H9 (cell line): ENCODE measurements at regions not wholly inside any gene's neighbourhood (a gene's known extent, or its start where the extent isn't known, plus 50 kb on each side); places are given as distances from the start of the nearest gene placed in this dataset.
"Not testable (repeated sequence)": the region's sequence is repeated elsewhere in the genome, so short reads cannot be mapped to it uniquely, and the experiment has no call there.

Experiments
- DNase-seq: peaks from one replicate; pipeline ENCODE4 v3.0.0-alpha.2; 2017
- H2AFZ ChIP-seq: one replicate; pipeline ENCODE4 v1.6.1; 2013; ENCODE audit warnings: mild to moderate bottlenecking, low read length, control low read depth, moderate library complexity
- H2AK5ac ChIP-seq: 2 replicates; pipeline ENCODE4 v1.6.1; 2013; ENCODE audit warnings: low read length, control low read depth, mixed read lengths; ENCODE audit not compliant: insufficient read length
- H2BK120ac ChIP-seq: one replicate; pipeline ENCODE4 v1.6.1; 2013; ENCODE audit warnings: low read depth, mild to moderate bottlenecking, low read length, control low read depth, inconsistent platforms; ENCODE audit not compliant: poor library complexity, severe bottlenecking
- H2BK12ac ChIP-seq: 2 replicates; pipeline ENCODE4 v1.6.1; 2013; ENCODE audit warnings: low read length, control low read depth, mixed read lengths, low read depth; ENCODE audit not compliant: insufficient read length
- H2BK15ac ChIP-seq: 2 replicates; pipeline ENCODE4 v1.6.1; 2013; ENCODE audit warnings: low read depth, low read length, control low read depth
- H2BK20ac ChIP-seq: one replicate; pipeline ENCODE4 v1.6.1; 2013; ENCODE audit warnings: low read depth, mild to moderate bottlenecking, low read length, control low read depth, inconsistent platforms; ENCODE audit not compliant: poor library complexity, severe bottlenecking
- H2BK5ac ChIP-seq: 2 replicates; pipeline ENCODE4 v1.6.1; 2013; ENCODE audit warnings: low read length, control low read depth, mixed read lengths; ENCODE audit not compliant: insufficient read length
- H3K14ac ChIP-seq: 2 replicates; pipeline ENCODE4 v1.6.1; 2013; ENCODE audit warnings: low read length, control low read depth; ENCODE audit not compliant: insufficient read depth
- H3K18ac ChIP-seq: 2 replicates; pipeline ENCODE4 v1.6.1; 2013; ENCODE audit warnings: low read depth, mild to moderate bottlenecking, mixed read lengths, low read length, control low read depth; ENCODE audit not compliant: insufficient read length
- H3K23ac ChIP-seq: 2 replicates; pipeline ENCODE4 v1.6.1; 2013; ENCODE audit warnings: low read length, control low read depth, mixed read lengths, low read depth; ENCODE audit not compliant: insufficient read length
- H3K23me2 ChIP-seq: 2 replicates; pipeline ENCODE4 v1.6.1; 2013; ENCODE audit warnings: low read depth, mild to moderate bottlenecking, mixed read lengths, low read length, control low read depth; ENCODE audit not compliant: insufficient read length, poor library complexity, severe bottlenecking
- H3K27ac ChIP-seq: 2 replicates; pipeline ENCODE4 v1.5.1; 2013; ENCODE audit warnings: low read length, control low read depth, mixed read lengths, low read depth; ENCODE audit not compliant: insufficient read length
- H3K27me3 ChIP-seq: 2 replicates; pipeline ENCODE4 v1.6.1; 2013; ENCODE audit warnings: low read length, control low read depth, inconsistent platforms; ENCODE audit not compliant: insufficient read depth
- H3K4ac ChIP-seq: 2 replicates; pipeline ENCODE4 v1.6.1; 2013; ENCODE audit warnings: low read depth, mild to moderate bottlenecking, control low read depth, inconsistent platforms, low read length, moderate library complexity
- H3K4me1 ChIP-seq: 2 replicates; pipeline ENCODE4 v1.6.1; 2013; ENCODE audit warnings: low read length, control low read depth, inconsistent platforms; ENCODE audit not compliant: insufficient read depth
- H3K4me2 ChIP-seq: 2 replicates; pipeline ENCODE4 v1.6.1; 2013; ENCODE audit warnings: low read length, control low read depth, mixed read lengths; ENCODE audit not compliant: insufficient read length, insufficient read depth
- H3K56ac ChIP-seq: 2 replicates; pipeline ENCODE4 v1.6.1; 2013; ENCODE audit warnings: low read depth, mild to moderate bottlenecking, mixed read lengths, low read length, control low read depth; ENCODE audit not compliant: insufficient read length
- H3K79me1 ChIP-seq: 2 replicates; pipeline ENCODE4 v1.6.1; 2013; ENCODE audit warnings: low read depth, mild to moderate bottlenecking, moderate library complexity, low read length, control low read depth, inconsistent platforms; ENCODE audit not compliant: insufficient read depth, poor library complexity, severe bottlenecking
- H3K79me2 ChIP-seq: 2 replicates; pipeline ENCODE4 v1.6.1; 2013; ENCODE audit warnings: low read length, control low read depth, inconsistent platforms; ENCODE audit not compliant: insufficient read depth
- H3K9ac ChIP-seq: 2 replicates; pipeline ENCODE4 v1.6.1; 2013; ENCODE audit warnings: low read length, control low read depth, mixed read lengths; ENCODE audit not compliant: insufficient read length; ENCODE audit errors: extremely low read depth
- H3K9me3 ChIP-seq: one replicate; pipeline ENCODE4 v1.6.1; 2013; ENCODE audit warnings: low read depth, low read length, inconsistent platforms; ENCODE audit not compliant: control insufficient read depth
- H3T11ph ChIP-seq: one replicate; pipeline ENCODE4 v1.6.1; 2013; ENCODE audit warnings: mild to moderate bottlenecking, low read length, control low read depth, inconsistent platforms
- H4K20me1 ChIP-seq: one replicate; pipeline ENCODE4 v1.6.1; 2013; ENCODE audit not compliant: control insufficient read depth, insufficient read length, insufficient read depth
- H4K5ac ChIP-seq: 2 replicates; pipeline ENCODE4 v1.6.1; 2013; ENCODE audit warnings: low read depth, mild to moderate bottlenecking, mixed read lengths, low read length, control low read depth; ENCODE audit not compliant: insufficient read length
- H4K8ac ChIP-seq: replicated peaks from 2 replicates; pipeline ENCODE4 v1.6.1; 2013; ENCODE audit warnings: low read length, control low read depth, mixed read lengths, low read depth; ENCODE audit not compliant: insufficient read length
- H4K91ac ChIP-seq: 2 replicates; pipeline ENCODE4 v1.6.1; 2013; ENCODE audit warnings: low read depth, mild to moderate bottlenecking, moderate library complexity, mixed read lengths, low read length, control low read depth; ENCODE audit not compliant: insufficient read length
- H3K27ac Mint-ChIP-seq, 3 experiments: 2 replicates in 2 of 3; 3 replicates in 1 of 3; pipeline ENCODE4 v1.8.0; 2020 to 2021; ENCODE audit warnings: mixed read lengths in 3 of 3, mild to moderate bottlenecking in 1 of 3, moderate library complexity in 1 of 3
- H3K27me3 Mint-ChIP-seq: 2 replicates; pipeline ENCODE4 v1.8.0; 2021; ENCODE audit warnings: low read depth, mild to moderate bottlenecking, moderate library complexity, mixed read lengths
- H3K36me3 Mint-ChIP-seq, 3 experiments: 2 replicates in 2 of 3; 3 replicates in 1 of 3; pipeline ENCODE4 v1.8.0; 2020 to 2021; ENCODE audit warnings: low read depth in 3 of 3, mixed read lengths in 3 of 3; ENCODE audit not compliant: insufficient read depth in 1 of 3
- H3K4me1 Mint-ChIP-seq, 2 experiments: 2 replicates each; pipeline ENCODE4 v1.8.0; 2020; ENCODE audit warnings: mixed read lengths in 2 of 2
- H3K4me3 Mint-ChIP-seq, 2 experiments: 2 replicates in 1 of 2; 3 replicates in 1 of 2; pipeline ENCODE4 v1.8.0; 2020 to 2021; ENCODE audit warnings: mild to moderate bottlenecking in 2 of 2, mixed read lengths in 2 of 2, moderate library complexity in 1 of 2
- H3K9me3 Mint-ChIP-seq, 2 experiments: 2 replicates in 1 of 2; 3 replicates in 1 of 2; pipeline ENCODE4 v1.8.0; 2020; ENCODE audit warnings: mild to moderate bottlenecking in 2 of 2, mixed read lengths in 2 of 2, moderate library complexity in 1 of 2
- WGBS: extraction: QIAGEN DNeasy Blood & Tissue Kit; methylation state at CpG from one replicate; pipeline ENCODE4 v1.1.7; 2013; ENCODE audit warnings: missing lambda C conversion rate, low lambda C conversion rate, mixed read lengths; ENCODE audit not compliant: insufficient read length; ENCODE audit errors: extremely low coverage; 5-methylcytosine and 5-hydroxymethylcytosine counted together
- TF ChIP-seq, protein P1 (sequence below): fragments of 200-600 bp; sonication (generic); conservative IDR thresholded peaks from 3 replicates; pipeline ENCODE4 v1.8.0; 2021; ENCODE audit warnings: antibody characterized with exemption, mild to moderate bottlenecking

DNA sequence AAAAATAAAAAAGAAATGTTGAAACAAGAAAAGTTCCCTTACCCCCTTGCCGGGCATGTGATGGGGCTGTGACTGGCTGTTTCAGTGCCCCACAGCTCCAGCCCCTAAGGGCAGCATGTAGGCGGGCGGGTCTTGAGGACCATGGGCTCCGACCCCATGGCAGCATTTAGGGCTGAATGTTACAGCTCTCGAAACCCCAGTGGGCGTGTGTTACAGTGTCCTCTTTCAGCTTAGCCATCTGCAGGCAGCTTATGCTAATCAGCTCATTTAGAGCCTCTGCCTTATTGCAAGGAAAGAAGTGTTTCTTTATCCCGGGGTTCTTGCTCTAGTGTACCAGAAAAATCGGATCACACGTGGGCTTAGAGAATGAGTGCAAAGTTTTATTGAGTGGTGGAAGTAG is 497.4 kb upstream of the CYLC2 start:
- Histone ChIP-seq H4K20me1 (no peaks in the 10 kb centered on the region), H2BK120ac (no peak overlapping the region), H2AK5ac (no peak overlapping the region), H2AFZ (no peak overlapping the region), H4K5ac (no peak overlapping the region), H4K8ac (no peak overlapping the region), H3K27me3 (no peaks in the 10 kb centered on the region), H3K23ac (no peak overlapping the region), H2BK15ac (no peak overlapping the region), H4K91ac (no peak overlapping the region), H3K56ac (no peak overlapping the region), H3K9me3 (no peaks in the 10 kb centered on the region), H3T11ph (no peak overlapping the region), H2BK12ac (no peak overlapping the region), H3K14ac (no peak overlapping the region), H3K4ac (no peak overlapping the region), H2BK20ac (no peak overlapping the region), H3K4me1 (no peaks in the 10 kb centered on the region), H3K4me2 (no peak overlapping the region), H3K23me2 (no peaks in the 10 kb centered on the region), H3K18ac (no peak overlapping the region), H3K27ac (no peak overlapping the region), H3K79me2 (no peaks in the 10 kb centered on the region), H3K9ac (no peak overlapping the region), H3K79me1 (no peaks in the 10 kb centered on the region), H2BK5ac (no peak overlapping the region)
- Mint-ChIP-seq H3K27me3 (no peaks in the 10 kb centered on the region), H3K9me3 (0 out of 5 replicates have a peak, but pooled peaks cover 2 to 3% of the 10 kb centered on the region in 2 experiments), H3K27ac (no peak overlapping the region), H3K36me3 (no peaks in the 10 kb centered on the region), H3K4me1 (peaks cover 4 to 6% of the 10 kb centered on the region in 2 experiments; a peak in 2 of 4 replicates), H3K4me3 (no peak overlapping the region)
- WGBS: no CpG with 5 or more reads among the region's 9 CpGs
- DNase-seq: peak; percentile 30
- TF ChIP-seq, protein P1, sequence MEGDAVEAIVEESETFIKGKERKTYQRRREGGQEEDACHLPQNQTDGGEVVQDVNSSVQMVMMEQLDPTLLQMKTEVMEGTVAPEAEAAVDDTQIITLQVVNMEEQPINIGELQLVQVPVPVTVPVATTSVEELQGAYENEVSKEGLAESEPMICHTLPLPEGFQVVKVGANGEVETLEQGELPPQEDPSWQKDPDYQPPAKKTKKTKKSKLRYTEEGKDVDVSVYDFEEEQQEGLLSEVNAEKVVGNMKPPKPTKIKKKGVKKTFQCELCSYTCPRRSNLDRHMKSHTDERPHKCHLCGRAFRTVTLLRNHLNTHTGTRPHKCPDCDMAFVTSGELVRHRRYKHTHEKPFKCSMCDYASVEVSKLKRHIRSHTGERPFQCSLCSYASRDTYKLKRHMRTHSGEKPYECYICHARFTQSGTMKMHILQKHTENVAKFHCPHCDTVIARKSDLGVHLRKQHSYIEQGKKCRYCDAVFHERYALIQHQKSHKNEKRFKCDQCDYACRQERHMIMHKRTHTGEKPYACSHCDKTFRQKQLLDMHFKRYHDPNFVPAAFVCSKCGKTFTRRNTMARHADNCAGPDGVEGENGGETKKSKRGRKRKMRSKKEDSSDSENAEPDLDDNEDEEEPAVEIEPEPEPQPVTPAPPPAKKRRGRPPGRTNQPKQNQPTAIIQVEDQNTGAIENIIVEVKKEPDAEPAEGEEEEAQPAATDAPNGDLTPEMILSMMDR: no peak

DNA sequence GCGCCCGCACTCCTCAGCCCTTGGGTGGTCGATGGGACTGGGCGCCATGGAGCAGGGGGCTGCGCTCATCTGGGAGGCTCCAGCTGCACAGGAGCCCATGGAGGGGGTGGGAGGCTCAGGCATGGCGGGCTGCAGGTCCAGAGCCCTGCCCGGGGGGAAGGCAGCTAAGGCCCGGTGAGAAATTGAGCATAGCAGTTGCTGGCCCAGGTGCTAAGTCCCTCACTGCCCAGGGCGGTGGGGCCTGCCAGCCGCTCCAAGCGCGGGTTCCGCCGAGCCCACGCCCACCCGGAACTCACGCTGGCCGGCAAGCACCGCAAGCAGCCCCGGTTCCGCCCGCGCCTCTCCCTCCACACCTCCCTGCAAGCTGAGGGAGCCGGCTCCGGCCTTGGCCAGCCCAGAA is 508.2 kb upstream of the CYLC2 start:
- not testable (repeated sequence) for H3K27me3 ChIP-seq, H3K79me1 ChIP-seq, H3K56ac ChIP-seq, H3K4ac ChIP-seq, H3K4me1 Mint-ChIP-seq, H3K9ac ChIP-seq, H3K36me3 Mint-ChIP-seq, H4K20me1 ChIP-seq, H3K9me3 ChIP-seq, H2BK120ac ChIP-seq, H2BK12ac ChIP-seq, H2BK20ac ChIP-seq, H4K91ac ChIP-seq, H3K18ac ChIP-seq, H3K27me3 Mint-ChIP-seq, H4K5ac ChIP-seq, H3K4me1 ChIP-seq, DNase-seq, H3K79me2 ChIP-seq, H2AK5ac ChIP-seq, H3T11ph ChIP-seq, H3K23ac ChIP-seq, H2BK5ac ChIP-seq, H3K4me2 ChIP-seq, H2BK15ac ChIP-seq, H3K27ac ChIP-seq, H3K27ac Mint-ChIP-seq, H4K8ac ChIP-seq, H2AFZ ChIP-seq, H3K9me3 Mint-ChIP-seq, H3K4me3 Mint-ChIP-seq, H3K23me2 ChIP-seq, H3K14ac ChIP-seq
- no CpG with 5 or more reads among the region's 25 CpGs for WGBS
